PFSK-1 (cell line): ENCODE measurements at regions not wholly inside any gene's neighbourhood (a gene's known extent, or its start where the extent isn't known, plus 50 kb on each side); places are given as distances from the start of the nearest gene placed in this dataset.

Experiments
- POLR2AphosphoS5 ChIP-seq: IDR thresholded peaks from 2 replicates; pipeline ENCODE4 v1.6.1; 2012; ENCODE audit warnings: low read depth, mild to moderate bottlenecking, control low read depth, low read length, moderate library complexity
- REST ChIP-seq, 2 experiments: IDR thresholded peaks; 2 replicates each; pipeline versions ENCODE4 v1.6.1 to v1.8.0; 2011 to 2012; ENCODE audit warnings: low read depth in 2 of 2, low read length in 2 of 2, control low read depth in 1 of 2, inconsistent platforms in 1 of 2, mild to moderate bottlenecking in 1 of 2, moderate library complexity in 1 of 2; ENCODE audit not compliant: insufficient read depth in 1 of 2
- SIN3A ChIP-seq: IDR thresholded peaks from 2 replicates; pipeline ENCODE4 v1.6.1; 2012; ENCODE audit warnings: mild to moderate bottlenecking, low read length, moderate library complexity, borderline replicate concordance; ENCODE audit not compliant: insufficient read depth
- TAF1 ChIP-seq: IDR thresholded peaks from 2 replicates; pipeline ENCODE4 v1.6.1; 2012; ENCODE audit warnings: low read length, control low read depth, borderline replicate concordance; ENCODE audit not compliant: insufficient read depth

GRCh38 chr3:13173186-13173585 lies 100.0 kb upstream of the IQSEC1 start:
- no peak for TF ChIP-seq POLR2AphosphoS5
- no peak for TF ChIP-seq REST (IDR thresholded peaks at IDR 0.05; ENCODE audit: insufficient read depth in 1 of 2, low read depth in 2 of 2, low read length in 2 of 2)
- no peak for TF ChIP-seq SIN3A
- TF ChIP-seq TAF1: no peak
